GM19324 (cell line): ENCODE measurements at regions not wholly inside any gene's neighbourhood (a gene's known extent, or its start where the extent isn't known, plus 50 kb on each side); places are given as distances from the start of the nearest gene placed in this dataset.

Experiments used
- ATAC-seq: cut with Tn5 transposase; IDR thresholded peaks from one replicate; pipeline ENCODE4 v1.9.1; 2021; ENCODE audit warnings: mild to moderate bottlenecking, moderate library complexity; ENCODE audit not compliant: unreplicated experiment, low FRiP score

DNA sequence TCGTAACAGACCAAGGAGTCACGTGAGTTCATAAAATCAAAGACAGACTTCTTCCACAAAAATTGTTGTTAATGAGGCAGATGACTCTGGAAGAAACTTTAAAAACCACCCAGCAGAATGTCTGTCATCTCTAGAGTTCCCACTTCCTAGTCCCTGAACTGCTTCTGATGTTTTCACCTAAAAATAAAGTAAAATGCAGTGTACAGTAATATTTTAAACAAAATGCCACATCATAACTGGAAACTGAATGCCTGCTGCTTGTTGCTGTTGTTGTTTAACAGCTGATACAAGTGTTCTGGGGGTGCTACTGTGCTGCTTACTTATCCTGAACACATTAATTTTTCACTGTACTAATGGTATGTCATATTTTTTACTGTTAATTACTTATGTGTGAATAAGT lies 577.2 kb downstream of the MTRR start:
- ATAC-seq = no peak

DNA sequence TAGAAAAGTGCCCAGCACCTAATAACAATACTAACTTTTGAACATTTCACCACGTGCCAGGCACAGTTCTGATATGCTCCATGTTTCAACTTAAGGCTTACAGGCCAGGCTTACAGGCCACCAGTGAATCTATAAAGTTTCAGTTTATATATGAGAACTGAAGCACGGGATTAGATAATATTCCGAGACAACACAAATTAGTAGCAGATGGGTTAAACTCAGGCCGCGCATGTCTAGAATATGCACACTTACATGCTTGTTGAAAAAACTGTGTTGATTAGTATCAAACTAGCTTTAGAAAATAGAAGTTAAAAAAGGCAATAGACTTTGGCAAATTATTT lies 587.9 kb downstream of the MTRR start:
- no peak for ATAC-seq

DNA sequence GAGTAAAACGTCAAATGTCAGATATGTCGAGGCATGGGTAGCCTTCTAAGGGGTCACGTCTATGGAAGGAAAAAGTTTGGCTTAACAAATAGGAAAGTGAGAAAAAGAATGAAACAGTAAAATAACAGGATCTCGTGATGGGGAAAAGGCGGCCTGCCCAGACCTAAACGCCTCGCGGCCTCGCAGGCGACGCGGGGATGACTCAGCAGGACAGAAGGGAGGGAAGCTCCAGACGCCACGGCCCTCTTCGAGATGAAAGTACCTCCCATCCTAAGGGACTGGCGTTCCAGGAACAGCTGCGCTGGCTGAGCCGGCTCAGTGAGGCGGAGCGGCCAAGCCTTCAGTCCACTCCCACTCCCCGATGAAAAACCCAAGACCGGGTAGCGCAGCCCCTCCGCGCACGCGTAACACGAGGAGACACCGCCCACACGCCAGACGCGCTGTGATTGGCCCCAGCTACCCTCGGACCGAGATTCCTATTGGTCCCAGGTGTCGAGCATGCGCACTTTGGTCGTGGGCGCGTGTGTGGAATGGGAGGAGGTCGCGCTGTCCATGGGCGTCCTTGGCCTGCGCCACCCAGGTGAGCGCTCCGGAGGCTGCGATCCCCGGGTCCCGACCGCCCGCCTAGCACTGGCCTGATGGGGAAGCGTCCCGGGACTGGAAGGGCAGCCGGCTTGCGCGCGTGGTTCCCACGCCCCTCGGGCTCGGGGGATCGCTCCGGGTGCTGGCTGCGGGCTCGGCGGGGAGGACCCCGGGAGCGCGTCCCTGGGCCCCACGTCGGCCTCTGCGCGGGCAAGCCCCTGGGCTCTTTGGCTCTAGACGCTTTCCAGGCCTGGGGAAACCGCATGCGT lies 588.5 kb downstream of the MTRR start:
- peak; percentile 97 for ATAC-seq

DNA sequence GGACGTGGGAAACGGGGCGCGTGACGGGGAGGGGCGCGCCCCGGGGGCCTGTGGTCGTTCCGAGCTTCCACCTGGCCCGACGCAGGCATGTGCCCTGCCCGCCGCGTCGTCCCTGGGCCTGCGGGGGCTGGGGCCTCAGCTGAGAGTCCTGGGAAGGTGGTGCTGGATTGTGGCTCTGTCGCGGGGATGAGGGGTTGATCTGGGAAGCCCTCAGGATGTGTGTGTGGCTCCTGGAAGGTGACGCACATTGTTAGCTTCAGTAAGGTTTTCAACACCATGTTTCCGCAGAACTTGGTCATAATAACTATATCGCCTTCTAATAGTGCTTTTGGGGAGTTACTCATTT lies 589.1 kb downstream of the MTRR start:
- ATAC-seq = peak; percentile 31

DNA sequence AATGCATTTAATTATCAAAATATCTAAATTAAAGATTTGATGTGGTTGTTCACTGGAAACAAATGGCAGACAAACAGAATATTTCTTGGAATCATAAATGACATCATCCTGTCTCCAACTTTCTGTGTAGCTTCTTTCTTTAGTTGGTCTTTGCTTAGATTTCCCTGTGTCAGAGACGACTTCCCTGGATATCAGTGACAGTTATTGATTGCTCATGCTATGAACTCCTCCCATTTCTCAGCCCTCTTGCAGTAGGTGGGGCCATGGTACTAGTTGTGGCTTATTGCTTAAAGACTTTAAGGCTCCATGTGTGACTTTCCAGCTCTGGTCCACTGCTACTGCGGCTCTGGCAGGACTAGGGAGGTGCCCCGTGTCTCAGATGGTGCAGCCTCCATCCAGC lies 592.6 kb downstream of the MTRR start:
- no peak for ATAC-seq

DNA sequence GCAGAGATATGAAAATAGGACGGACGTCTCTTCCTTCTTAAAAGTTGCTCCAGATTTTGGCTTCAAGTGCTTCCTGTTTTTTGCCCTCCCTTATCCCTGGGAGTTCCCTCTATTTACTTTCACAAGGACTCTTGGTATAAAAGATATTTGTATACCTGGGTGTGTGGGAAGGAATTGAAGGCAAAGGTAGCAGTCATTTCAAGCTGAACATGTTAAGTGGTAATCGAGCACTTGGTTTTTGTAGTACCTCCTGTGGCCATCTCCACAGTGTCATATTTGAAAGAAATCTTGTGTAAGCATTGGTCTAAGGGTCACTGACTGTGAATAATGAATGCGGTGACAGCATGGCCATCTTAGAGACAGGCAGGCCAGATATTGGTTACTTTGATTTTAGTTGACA lies 593.6 kb downstream of the MTRR start:
- ATAC-seq = no peak

DNA sequence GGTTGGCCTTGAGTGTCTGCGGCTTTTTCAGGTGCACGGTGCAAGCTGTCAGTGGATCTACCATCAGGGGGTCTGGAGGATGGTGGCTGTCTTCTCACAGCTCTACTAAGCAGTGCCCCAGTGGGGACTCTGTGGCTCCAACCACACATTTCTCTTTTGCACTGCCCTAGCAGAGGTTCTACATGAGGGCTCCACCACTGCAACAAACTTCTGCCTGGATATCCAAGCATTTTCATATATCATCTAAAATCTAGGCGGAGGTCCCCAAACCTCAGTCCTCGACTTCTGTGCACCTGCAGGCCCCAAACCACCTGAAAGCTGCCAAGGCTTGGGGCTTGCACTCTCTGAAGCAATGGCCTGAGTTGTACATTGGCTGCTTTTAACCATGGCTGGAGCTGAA lies 601.5 kb downstream of the MTRR start:
- ATAC-seq = no peak

DNA sequence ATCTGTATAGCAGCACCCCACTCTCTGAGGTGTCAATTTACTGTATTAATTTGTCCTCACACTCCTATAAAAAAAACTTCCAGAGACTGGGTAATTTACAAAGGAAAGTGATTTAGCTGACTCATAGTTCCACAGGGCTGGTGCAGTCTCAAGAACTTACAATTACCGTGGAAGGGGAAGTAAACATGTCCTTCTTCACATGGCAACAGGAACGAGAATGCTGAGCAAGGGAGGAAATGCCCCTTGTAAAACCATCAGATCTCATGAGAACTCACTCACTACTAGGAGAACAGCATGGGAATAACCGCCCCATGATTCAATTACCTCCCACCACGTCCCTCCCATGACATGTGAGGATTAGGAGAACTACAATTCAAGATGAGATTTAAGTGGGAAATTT lies 602.6 kb downstream of the MTRR start:
- ATAC-seq = no peak

DNA sequence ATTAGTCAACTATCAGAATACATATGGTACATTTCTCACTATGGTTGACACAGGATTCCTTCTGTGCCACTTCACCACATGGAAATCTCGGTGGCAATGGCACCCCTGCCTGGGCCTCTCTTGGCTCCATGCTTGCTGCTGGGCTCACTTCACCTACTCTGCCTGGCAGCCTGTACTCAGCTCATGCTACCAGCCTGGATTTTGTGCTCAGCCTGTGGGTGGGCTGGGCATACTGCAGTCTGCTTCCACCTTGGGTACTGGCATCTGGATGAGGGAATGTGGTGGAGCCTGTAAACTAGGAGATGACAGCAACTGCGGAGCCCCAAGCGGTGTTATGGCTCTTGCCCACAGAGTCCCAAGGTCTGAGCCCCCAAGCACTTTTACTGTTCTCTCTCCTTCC lies 604.1 kb downstream of the MTRR start:
- no peak for ATAC-seq

DNA sequence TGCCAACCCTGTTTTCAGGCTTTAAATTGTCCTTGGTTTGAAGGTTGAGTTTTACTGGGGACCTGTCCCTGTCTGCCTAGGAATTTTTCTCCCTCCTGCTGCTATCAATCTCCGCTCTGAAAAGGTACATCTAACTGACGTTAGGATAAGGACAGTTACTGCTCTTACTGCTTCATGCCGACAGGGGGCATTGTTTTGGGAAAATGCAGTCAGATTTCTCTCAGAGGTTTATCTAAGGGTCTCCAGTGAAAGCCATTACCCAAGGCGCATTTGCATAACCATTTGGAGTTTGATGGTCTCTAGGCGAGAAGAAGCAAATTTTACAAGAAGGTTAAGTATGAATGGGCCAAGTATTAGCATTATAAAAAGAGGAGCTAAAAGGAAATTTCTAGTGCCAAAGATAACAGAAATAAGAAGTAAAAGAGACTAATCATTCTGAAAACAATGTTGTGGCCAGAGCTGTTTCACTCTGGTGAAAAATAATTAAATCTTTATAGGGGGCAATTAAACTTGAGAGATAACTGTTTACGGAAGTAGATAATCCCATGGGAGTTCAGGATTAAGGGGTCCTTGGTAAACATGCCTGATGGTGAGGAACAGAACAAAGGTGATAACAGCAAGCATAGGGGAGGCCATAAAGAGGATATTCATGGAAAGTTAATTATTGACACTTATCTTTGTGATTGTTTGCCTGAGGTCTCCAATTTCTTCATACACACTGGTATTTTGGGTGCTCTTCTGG lies 605.0 kb downstream of the MTRR start:
- no peak for ATAC-seq

DNA sequence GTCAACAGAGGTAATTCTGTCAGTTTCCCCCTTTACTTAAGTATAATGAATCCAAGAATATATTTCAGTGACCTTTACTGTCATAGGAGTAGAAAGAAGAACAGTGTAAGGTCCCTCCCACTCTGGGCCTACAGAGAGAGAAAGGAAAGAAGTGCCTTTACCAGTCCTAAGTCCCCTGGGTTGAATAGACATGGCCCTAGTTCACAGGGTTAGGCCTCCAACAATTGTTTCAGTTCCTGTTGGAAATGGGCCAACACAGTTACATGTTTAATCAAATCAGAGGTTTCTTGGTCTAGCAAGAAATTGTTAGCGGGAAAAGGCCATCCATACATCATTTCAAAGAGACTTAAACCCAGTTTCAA lies 605.6 kb downstream of the MTRR start:
- ATAC-seq = no peak

DNA sequence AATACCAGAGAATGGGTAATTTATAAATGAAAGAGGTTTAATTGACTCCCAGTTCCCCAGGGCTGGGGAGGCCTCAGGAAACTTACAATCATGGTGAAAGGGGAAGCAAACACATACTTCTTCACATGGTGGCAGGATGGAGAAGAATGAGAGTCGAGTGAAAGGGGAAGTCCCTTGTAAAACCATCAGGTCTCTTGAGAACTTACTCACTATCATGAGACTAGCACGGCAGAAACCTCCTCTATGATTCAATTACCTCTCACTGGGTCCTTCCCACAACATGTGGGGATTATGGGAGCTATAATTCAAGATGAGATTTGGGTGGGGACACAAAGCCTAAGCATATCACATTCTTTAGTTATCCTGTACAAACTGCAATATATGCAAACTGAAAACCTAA lies 609.4 kb downstream of the MTRR start:
- no peak for ATAC-seq

DNA sequence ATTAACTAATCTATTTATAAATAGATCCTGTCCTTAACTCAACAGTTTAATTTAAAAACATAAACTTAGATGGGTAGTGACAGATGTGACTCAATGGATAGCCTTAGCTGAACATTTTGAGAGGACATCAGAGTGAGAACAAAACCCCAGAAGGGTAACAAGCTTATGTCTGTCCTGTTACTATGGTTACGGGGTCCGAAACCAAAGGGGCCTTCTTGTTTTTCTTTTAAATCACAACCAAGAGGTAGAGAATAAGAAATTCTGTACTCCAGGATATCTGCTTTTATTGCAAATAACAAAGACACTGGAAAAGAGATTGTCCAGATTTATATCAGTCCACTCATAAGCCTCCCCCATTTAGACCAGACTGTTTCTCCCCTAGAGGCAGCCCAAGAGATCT lies 612.1 kb downstream of the MTRR start:
- no peak for ATAC-seq

DNA sequence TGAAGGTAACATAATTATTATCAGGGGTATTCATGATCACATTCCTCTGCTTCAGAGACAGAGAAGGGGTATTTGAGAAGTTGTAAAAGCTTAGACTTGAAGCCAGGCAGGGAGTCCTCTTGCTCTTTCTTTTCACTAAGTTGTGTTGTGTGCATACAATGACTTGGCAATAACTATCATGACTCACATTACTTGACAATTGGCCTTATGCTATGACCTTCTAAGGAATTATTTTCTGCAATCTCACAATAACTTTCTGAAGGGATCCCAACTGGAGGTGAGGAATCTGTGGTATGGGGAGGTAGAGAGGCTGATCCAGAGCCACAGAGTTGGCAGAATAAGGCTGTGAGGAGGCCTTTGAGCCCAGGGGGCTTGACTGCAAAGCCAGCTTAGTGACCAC lies 622.3 kb downstream of the MTRR start:
- ATAC-seq = no peak

DNA sequence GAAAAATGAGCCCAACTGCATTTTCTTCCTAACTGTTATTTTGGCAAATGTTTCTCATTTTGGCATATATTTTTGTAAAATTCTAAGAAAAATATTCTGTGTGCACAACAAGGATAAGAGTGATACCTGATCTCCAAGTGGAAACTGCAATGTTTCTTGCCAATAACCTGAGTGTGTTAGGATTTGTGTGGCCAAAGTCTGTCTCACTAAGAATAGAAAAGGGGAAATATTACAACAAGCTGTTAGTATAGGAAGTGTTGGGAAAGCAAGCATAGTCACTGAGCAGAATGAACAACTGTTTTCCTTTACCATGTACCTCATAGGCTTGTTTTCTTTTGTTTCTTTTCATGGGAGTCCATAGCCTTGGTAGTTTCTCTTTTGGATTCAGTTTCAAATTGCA lies 624.2 kb downstream of the MTRR start:
- no peak for ATAC-seq

DNA sequence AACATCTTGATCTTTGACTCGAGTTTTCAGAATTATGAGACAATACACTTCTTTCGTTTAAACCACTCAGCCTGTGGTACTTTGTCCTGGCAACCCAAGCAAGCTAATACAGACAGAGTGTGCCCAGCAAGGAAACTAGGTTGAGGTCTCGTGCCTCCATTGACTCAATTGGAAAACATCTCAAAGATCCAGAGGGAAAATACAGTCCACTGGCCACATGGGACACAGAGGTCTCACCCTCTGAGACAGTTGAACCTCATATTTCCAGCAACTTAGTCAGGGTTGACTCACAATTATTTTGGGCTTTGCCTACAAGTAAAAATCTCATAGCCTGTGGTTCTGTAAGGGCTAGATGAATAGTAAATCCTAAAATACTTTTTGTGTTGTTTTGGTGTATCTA lies 631.5 kb downstream of the MTRR start:
- no peak for ATAC-seq

DNA sequence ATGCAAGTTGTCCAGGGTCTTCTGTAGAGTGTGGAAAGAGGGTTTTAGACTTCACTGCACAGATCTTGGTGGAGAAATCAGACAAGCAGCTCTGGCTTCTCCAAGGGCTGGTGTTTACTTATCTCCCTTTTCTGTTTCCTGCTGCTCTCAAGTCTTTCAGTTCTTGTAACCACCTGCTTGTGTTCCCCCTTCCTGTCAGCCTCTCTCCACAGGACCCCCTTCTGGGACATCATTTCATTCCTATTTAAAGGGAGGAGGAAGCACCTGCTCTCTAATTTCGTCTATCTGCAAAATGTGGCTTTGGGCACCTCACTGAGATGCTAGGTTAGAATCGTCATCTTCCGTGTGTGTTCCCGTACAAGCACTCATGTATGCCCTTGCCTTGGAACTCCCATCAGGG lies 636.2 kb downstream of the MTRR start:
- no peak for ATAC-seq

DNA sequence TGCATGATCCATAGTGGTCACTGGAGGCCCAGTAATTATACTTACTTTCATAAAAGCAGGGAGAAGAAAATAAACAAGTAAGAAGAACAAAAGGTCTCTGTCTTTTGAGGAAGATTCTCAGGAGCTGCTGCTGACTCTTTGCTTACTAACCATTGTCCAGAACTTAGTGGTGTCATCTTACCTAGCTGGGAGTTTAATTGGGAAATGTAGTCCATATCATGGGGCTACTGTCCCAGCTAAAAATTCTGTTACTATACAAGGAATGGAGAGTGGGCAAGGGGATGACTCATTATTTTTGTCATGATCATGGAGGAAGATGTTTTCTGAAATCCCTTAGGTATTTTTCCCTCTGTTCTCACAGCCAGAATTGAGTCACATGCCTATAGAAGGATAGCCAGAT lies 639.3 kb downstream of the MTRR start:
- ATAC-seq = no peak

DNA sequence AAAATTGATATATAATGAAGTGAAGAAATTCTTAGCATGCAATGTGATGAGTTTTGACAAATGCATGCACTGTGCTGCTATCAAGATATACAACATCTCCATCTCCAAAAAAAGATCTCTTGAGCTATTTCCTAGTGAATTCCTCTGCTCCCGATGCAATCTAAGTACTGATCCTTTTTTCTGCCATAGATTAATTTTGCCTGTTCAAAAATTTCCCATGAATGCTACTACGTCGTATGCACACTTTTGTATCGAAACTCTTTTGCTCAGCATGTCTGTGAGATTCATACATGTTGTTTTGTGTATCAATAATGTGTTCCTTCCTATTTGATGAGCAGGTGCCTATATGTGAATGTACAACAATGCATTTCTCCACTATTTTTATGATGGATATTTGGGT lies 647.4 kb downstream of the MTRR start:
- no peak for ATAC-seq

DNA sequence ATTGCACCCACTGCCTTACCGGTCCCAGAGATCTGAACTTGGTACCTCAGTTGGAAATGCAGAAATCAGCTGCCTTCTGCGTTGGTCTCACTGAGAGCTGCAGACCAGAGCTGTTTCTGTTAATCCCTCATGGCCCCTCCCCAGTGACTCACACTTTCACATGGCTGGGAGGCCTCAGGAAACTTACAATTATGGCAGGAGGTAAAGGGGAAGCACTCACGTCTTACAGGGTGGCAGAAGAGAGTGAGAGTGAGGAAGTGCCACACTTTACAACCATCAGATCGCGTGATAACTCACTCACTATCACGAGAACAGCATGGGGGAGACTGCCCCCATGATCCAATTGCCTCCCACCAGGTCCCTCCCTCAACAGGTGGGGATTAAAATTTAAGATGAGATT lies 648.5 kb downstream of the MTRR start:
- ATAC-seq = no peak

DNA sequence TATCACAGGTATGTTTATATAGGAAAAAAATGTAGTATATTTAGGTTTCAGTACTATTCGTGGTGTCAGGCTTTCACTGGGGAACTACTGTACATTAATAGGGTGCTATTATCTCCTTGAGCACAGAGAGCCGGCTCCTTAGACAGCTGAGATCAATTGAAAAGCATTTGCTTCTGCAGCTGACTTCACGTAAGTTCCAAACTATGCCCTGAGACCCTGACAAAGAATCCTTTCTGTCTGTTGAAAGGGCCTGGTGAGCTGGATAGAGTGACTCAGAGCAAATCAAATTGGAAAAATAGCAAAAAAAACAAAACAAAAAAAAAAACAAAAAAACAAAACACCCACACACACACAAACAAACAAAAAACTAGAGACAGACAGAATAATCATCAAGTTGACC lies 652.0 kb downstream of the MTRR start:
- no peak for ATAC-seq

DNA sequence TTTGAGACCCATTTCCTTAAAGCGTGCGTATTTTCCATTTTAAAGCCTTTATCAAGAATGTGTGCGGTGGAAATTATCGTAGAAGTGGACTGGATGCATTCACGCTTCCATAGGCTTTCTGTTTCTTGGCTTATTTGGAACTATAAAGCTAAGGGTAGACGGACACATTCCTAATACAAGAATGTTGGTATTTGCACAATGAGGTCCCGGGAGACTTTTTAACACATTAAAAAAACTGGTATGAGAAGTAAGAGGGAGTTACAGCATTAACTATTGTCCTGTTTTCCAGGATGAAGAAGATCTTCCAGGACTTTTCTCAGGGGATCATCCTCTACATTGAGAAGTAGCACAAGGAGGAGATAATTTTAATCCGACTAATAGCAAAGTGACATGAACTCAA lies 653.0 kb downstream of the MTRR start:
- ATAC-seq = no peak
